SK-N-SH treated with all-trans-retinoic acid at 6 μM for 48 hours (cell line): ENCODE measurements at regions not wholly inside any gene's neighbourhood (a gene's known extent, or its start where the extent isn't known, plus 50 kb on each side); places are given as distances from the start of the nearest gene placed in this dataset.

Experiments
- ATAC-seq: fragments of 200-7000 bp; cut with Tn5 transposase; 3 replicates; pipeline ENCODE4 v1.9.1; 2020; ENCODE audit warnings: mild to moderate bottlenecking, moderate library complexity
- ARNTL ChIP-seq: fragments of 450-650 bp; formaldehyde crosslinking; IDR thresholded peaks from 2 replicates; pipeline ENCODE4 v1.5.0; 2020; ENCODE audit warnings: low read depth, mild to moderate bottlenecking, moderate library complexity, borderline replicate concordance
- BACH2 ChIP-seq: fragments of 250-450 bp; sonication (Bioruptor Pico); IDR thresholded peaks from 2 replicates; pipeline ENCODE4 v1.9.0; 2021; ENCODE audit warnings: mild to moderate bottlenecking, borderline replicate concordance
- CSDC2 ChIP-seq: fragments of 250-450 bp; sonication (Bioruptor Pico); IDR thresholded peaks from 2 replicates; pipeline ENCODE4 v1.5.0; 2020; ENCODE audit warnings: mild to moderate bottlenecking, moderate library complexity
- ESRRG ChIP-seq: fragments of 250-450 bp; sonication (Bioruptor Pico); IDR thresholded peaks from 2 replicates; pipeline ENCODE4 v1.6.1; 2021; ENCODE audit warnings: mild to moderate bottlenecking
- ISL1 ChIP-seq: fragments of 250-450 bp; sonication (Bioruptor Pico); IDR thresholded peaks from 2 replicates; pipeline ENCODE4 v2.1.2; 2022; ENCODE audit warnings: mild to moderate bottlenecking, moderate library complexity
- OSR1 ChIP-seq: fragments of 250-450 bp; sonication (Bioruptor Pico); IDR thresholded peaks from 2 replicates; pipeline ENCODE4 v1.8.0; 2022; ENCODE audit warnings: moderate library complexity, mild to moderate bottlenecking, inconsistent platforms
- POU6F1 ChIP-seq: fragments of 250-450 bp; sonication (Bioruptor Pico); IDR thresholded peaks from 2 replicates; pipeline ENCODE4 v1.8.0; 2021; ENCODE audit warnings: low read depth, mild to moderate bottlenecking, moderate library complexity, borderline replicate concordance
- PPARA ChIP-seq: fragments of 250-450 bp; sonication (Bioruptor Pico); IDR thresholded peaks from 2 replicates; pipeline ENCODE4 v1.5.0; 2020; ENCODE audit warnings: mild to moderate bottlenecking, borderline replicate concordance
- RARB ChIP-seq: fragments of 250-450 bp; sonication (Bioruptor Pico); IDR thresholded peaks from 2 replicates; pipeline ENCODE4 v1.8.0; 2021; ENCODE audit warnings: mild to moderate bottlenecking, moderate library complexity
- TCF4 ChIP-seq: fragments of 250-450 bp; sonication (Bioruptor Pico); IDR thresholded peaks from 2 replicates; pipeline ENCODE4 v1.8.0; 2021; ENCODE audit warnings: mild to moderate bottlenecking, moderate library complexity, borderline replicate concordance
- TOX ChIP-seq: fragments of 250-450 bp; sonication (Bioruptor Pico); IDR thresholded peaks from 2 replicates; pipeline ENCODE4 v1.8.0; 2021; ENCODE audit warnings: mild to moderate bottlenecking, moderate library complexity, borderline replicate concordance
- ZC3H10 ChIP-seq: fragments of 250-450 bp; sonication (Bioruptor Pico); IDR thresholded peaks from 2 replicates; pipeline ENCODE4 v1.5.1; 2021; ENCODE audit warnings: mild to moderate bottlenecking, moderate library complexity
- ZFP30 ChIP-seq: fragments of 450-650 bp; formaldehyde crosslinking; IDR thresholded peaks from 2 replicates; pipeline ENCODE4 v1.5.0; 2022; ENCODE audit warnings: mild to moderate bottlenecking, moderate library complexity
- ZNF565 ChIP-seq: fragments of 450-650 bp; formaldehyde crosslinking; conservative IDR thresholded peaks from 2 replicates; pipeline ENCODE4 v1.5.0; 2020; ENCODE audit warnings: low read depth, mild to moderate bottlenecking, moderate library complexity
- ZNF8 ChIP-seq: fragments of 450-650 bp; formaldehyde crosslinking; IDR thresholded peaks from 2 replicates; pipeline ENCODE4 v1.5.0; 2020; ENCODE audit warnings: mild to moderate bottlenecking, moderate library complexity
- TF ChIP-seq, protein P1 (sequence below): fragments of 250-450 bp; sonication (Bioruptor Pico); IDR thresholded peaks from 2 replicates; pipeline ENCODE4 v1.5.1; 2021; ENCODE audit warnings: mild to moderate bottlenecking, moderate library complexity
- TF ChIP-seq, protein P2 (sequence below): fragments of 250-450 bp; sonication (Bioruptor Pico); IDR thresholded peaks from 2 replicates; pipeline ENCODE4 v1.8.0; 2020; ENCODE audit warnings: mild to moderate bottlenecking, moderate library complexity, borderline replicate concordance
- TF ChIP-seq, protein P3 (sequence below): fragments of 250-450 bp; sonication (Bioruptor Pico); IDR thresholded peaks from 2 replicates; pipeline ENCODE4 v1.5.0; 2020; ENCODE audit warnings: mild to moderate bottlenecking, moderate library complexity

DNA sequence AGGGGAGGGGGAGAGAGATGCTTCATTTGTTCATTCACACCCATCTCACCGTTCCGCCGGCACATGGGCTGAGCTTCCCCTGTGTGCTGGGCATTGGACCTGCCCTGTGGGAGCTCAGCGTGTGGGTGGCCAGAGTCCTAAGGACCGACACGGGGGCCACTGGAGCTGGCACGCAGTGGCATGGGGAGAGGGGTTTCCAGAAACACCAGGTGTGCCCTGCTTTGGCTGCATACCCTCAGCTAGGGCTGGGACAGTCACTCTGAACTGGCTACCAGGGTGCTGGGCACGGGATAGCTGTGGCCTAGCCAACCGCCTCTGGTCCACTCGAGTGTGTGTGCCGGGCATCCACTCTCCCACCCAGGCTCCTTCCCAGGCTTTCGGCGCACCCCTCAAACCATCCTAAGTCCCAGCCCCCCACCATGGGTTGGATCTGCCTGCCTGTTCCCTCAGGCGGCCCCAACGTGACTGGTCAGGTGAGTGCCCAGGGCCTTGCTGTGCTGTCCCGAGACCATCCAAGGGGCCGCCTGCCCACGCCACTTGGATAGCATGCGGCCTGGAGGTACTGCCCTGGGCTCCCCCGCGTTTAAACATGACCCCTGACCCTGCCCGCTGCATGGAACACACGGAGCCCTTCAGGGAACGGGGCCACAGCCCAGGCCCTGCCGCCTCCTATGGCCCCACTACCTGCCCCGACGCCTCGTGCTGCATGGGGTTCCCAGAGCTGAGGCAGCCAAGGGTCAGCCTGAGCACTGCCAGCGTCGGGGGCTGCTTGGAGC is 51.6 kb upstream of the LINC01488 start:
- TF ChIP-seq POU6F1 (CRISPR knock-in tag) (no peak), ZNF8 (CRISPR knock-in tag) (no peak)
- TF ChIP-seq, protein P1, sequence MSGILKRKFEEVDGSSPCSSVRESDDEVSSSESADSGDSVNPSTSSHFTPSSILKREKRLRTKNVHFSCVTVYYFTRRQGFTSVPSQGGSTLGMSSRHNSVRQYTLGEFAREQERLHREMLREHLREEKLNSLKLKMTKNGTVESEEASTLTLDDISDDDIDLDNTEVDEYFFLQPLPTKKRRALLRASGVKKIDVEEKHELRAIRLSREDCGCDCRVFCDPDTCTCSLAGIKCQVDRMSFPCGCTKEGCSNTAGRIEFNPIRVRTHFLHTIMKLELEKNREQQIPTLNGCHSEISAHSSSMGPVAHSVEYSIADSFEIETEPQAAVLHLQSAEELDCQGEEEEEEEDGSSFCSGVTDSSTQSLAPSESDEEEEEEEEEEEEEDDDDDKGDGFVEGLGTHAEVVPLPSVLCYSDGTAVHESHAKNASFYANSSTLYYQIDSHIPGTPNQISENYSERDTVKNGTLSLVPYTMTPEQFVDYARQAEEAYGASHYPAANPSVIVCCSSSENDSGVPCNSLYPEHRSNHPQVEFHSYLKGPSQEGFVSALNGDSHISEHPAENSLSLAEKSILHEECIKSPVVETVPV (CRISPR knock-in tag): no peak
- ATAC-seq: no peak

DNA sequence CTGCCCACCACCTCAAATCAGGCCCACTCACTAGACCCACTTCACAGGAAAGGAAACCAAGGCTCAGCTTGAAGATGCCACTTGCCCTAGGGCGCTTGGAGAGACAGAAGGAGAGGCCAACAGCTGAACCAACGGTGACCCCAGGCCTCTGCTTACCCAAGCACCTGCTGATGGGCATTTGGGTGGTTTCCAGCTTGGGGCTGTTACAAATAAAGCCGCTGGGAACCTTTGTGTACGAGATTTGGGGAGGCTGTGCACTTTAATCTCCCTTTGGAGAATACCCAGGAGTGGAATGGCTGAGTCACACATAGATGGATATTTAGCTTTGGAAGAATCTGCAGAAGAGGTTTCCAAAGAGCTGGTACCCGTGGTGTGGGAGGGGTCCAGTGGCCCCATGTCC is 50.9 kb upstream of the LINC01488 start:
- TF ChIP-seq ESRRG (CRISPR knock-in tag) (no peak), RARB (CRISPR knock-in tag) (no peak), TCF4 (CRISPR knock-in tag) (no peak)
- TF ChIP-seq, protein P1 (CRISPR knock-in tag): no peak
- ATAC-seq: no peak

GRCh38 chr11:69431136-69431535 is 50.3 kb upstream of the LINC01488 start:
- ATAC-seq: no peak
- TF ChIP-seq, protein P1 (CRISPR knock-in tag): no peak
- TF ChIP-seq, protein P2, sequence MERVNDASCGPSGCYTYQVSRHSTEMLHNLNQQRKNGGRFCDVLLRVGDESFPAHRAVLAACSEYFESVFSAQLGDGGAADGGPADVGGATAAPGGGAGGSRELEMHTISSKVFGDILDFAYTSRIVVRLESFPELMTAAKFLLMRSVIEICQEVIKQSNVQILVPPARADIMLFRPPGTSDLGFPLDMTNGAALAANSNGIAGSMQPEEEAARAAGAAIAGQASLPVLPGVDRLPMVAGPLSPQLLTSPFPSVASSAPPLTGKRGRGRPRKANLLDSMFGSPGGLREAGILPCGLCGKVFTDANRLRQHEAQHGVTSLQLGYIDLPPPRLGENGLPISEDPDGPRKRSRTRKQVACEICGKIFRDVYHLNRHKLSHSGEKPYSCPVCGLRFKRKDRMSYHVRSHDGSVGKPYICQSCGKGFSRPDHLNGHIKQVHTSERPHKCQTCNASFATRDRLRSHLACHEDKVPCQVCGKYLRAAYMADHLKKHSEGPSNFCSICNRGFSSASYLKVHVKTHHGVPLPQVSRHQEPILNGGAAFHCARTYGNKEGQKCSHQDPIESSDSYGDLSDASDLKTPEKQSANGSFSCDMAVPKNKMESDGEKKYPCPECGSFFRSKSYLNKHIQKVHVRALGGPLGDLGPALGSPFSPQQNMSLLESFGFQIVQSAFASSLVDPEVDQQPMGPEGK (CRISPR knock-in tag): no peak
- no peak for TF ChIP-seq ZNF8 (CRISPR knock-in tag)
- no peak for TF ChIP-seq ISL1 (CRISPR knock-in tag)
- TF ChIP-seq ZFP30 (CRISPR knock-in tag): no peak
- TF ChIP-seq, protein P3, sequence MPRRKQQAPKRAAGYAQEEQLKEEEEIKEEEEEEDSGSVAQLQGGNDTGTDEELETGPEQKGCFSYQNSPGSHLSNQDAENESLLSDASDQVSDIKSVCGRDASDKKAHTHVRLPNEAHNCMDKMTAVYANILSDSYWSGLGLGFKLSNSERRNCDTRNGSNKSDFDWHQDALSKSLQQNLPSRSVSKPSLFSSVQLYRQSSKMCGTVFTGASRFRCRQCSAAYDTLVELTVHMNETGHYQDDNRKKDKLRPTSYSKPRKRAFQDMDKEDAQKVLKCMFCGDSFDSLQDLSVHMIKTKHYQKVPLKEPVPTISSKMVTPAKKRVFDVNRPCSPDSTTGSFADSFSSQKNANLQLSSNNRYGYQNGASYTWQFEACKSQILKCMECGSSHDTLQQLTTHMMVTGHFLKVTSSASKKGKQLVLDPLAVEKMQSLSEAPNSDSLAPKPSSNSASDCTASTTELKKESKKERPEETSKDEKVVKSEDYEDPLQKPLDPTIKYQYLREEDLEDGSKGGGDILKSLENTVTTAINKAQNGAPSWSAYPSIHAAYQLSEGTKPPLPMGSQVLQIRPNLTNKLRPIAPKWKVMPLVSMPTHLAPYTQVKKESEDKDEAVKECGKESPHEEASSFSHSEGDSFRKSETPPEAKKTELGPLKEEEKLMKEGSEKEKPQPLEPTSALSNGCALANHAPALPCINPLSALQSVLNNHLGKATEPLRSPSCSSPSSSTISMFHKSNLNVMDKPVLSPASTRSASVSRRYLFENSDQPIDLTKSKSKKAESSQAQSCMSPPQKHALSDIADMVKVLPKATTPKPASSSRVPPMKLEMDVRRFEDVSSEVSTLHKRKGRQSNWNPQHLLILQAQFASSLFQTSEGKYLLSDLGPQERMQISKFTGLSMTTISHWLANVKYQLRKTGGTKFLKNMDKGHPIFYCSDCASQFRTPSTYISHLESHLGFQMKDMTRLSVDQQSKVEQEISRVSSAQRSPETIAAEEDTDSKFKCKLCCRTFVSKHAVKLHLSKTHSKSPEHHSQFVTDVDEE: no peak
- TF ChIP-seq CSDC2 (CRISPR knock-in tag): no peak
- no peak for TF ChIP-seq OSR1 (CRISPR knock-in tag)
- no peak for TF ChIP-seq PPARA (CRISPR knock-in tag)
- no peak for TF ChIP-seq ZC3H10
- TF ChIP-seq ZNF565 (CRISPR knock-in tag): no peak
- TF ChIP-seq ARNTL: no peak
- TF ChIP-seq BACH2 (CRISPR knock-in tag): no peak
- TF ChIP-seq TCF4 (CRISPR knock-in tag): no peak
- TF ChIP-seq TOX (CRISPR knock-in tag): no peak
